HepG2 (cell line): ENCODE measurements at regions not wholly inside any gene's neighbourhood (a gene's known extent, or its start where the extent isn't known, plus 50 kb on each side); places are given as distances from the start of the nearest gene placed in this dataset.

Experiments used
- ATAC-seq: fragments of 200-7000 bp; cut with Tn5 transposase; 3 replicates; pipeline ENCODE4 v1.9.1; 2020; ENCODE audit warnings: mild to moderate bottlenecking, moderate library complexity
- BruUV-seq: library from RNA; stranded (reverse); fragments of 400-500 nt; replicated peaks from 2 replicates; lab custom pipeline; 2021; lab: Mats Ljungman, UMichigan
- CTCF ChIA-PET: fragments of 300-600 bp; formaldehyde crosslinking; extraction: SDS; loops from one replicate; lab custom pipeline; 2021; ENCODE audit warnings: low total read pairs, inconsistent platforms, low intra/inter-chr PET ratio; lab: Yijun Ruan, JAX
- POLR2A ChIA-PET: fragments of 350-600 bp; sonication (Branson Sonifier 250); formaldehyde crosslinking; loops from one replicate; lab custom pipeline; 2020; ENCODE audit warnings: antibody characterized with exemption, inconsistent platforms; lab: Yijun Ruan, JAX
- DNase-seq: peaks from one replicate; pipeline ENCODE4 v3.0.0-alpha.2; 2015; ENCODE audit warnings: low spot score
- FAIRE-seq: peaks from 3 replicates; lab custom pipeline; 2011; peaks lifted over from hg19 to GRCh38; lab: Jason Lieb, UNC
- H2AFZ ChIP-seq: one replicate; pipeline ENCODE4 v1.6.1; 2011; ENCODE audit warnings: low read length, inconsistent platforms
- H3K27ac ChIP-seq: fragments of 300-600 bp; 3 replicates; pipeline ENCODE4 v1.8.0; 2011; ENCODE audit warnings: mixed run types, mild to moderate bottlenecking, mixed read lengths, low read length, inconsistent platforms; ENCODE audit not compliant: insufficient read depth; ENCODE audit errors: extremely low read length
- H3K27me3 ChIP-seq, 2 experiments: fragments of 200-600 bp in 1 of 2; 2 replicates in 1 of 2; 3 replicates in 1 of 2; pipeline versions ENCODE4 v1.6.0 to v1.8.0; 2011; ENCODE audit warnings: low read length in 2 of 2, mild to moderate bottlenecking in 2 of 2, moderate library complexity in 2 of 2, inconsistent platforms in 1 of 2; ENCODE audit not compliant: insufficient read depth in 2 of 2, control insufficient read depth in 1 of 2
- H3K36me3 ChIP-seq, 2 experiments: fragments of 200-600 bp in 1 of 2; replicated peaks in 1 of 2; 2 replicates in 1 of 2; 3 replicates in 1 of 2; pipeline versions ENCODE4 v1.5.1 to v1.8.0; 2011; ENCODE audit warnings: low read length in 2 of 2, inconsistent platforms in 1 of 2; ENCODE audit not compliant: insufficient read depth in 2 of 2, control insufficient read depth in 1 of 2
- H3K4me1 ChIP-seq: 2 replicates; pipeline ENCODE4 v1.5.1; 2012; ENCODE audit warnings: low read length, inconsistent platforms; ENCODE audit not compliant: insufficient read depth
- H3K4me2 ChIP-seq: 2 replicates; pipeline ENCODE4 v1.6.0; 2011; ENCODE audit warnings: low read depth, low read length, inconsistent platforms
- H3K4me3 ChIP-seq, 3 experiments: fragments of 200-600 bp in 1 of 3; sonication (generic), shearing (Covaris generic) in 1 of 3; replicated peaks in 1 of 3; 2 replicates each; pipeline ENCODE4 v1.5.1; 2011 to 2016; ENCODE audit warnings: low read length in 3 of 3, inconsistent platforms in 2 of 3, low read depth in 2 of 3, mild to moderate bottlenecking in 2 of 3, control low read depth in 1 of 3, mixed read lengths in 1 of 3; ENCODE audit not compliant: insufficient read depth in 1 of 3
- H3K79me2 ChIP-seq: one replicate; pipeline ENCODE4 v1.6.1; 2011; ENCODE audit warnings: low read length, inconsistent platforms; ENCODE audit not compliant: insufficient read depth
- H3K9ac ChIP-seq: 2 replicates; pipeline ENCODE4 v1.6.0; 2011; ENCODE audit warnings: mild to moderate bottlenecking, low read depth, low read length, inconsistent platforms; ENCODE audit not compliant: insufficient read depth
- H3K9me3 ChIP-seq: 2 replicates; pipeline ENCODE4 v1.5.1; 2012; ENCODE audit warnings: mild to moderate bottlenecking, low read length
- H4K20me1 ChIP-seq: 2 replicates; pipeline ENCODE4 v1.6.0; 2011; ENCODE audit warnings: inconsistent platforms, mild to moderate bottlenecking, low read length, moderate library complexity; ENCODE audit not compliant: insufficient read depth
- BRF2 ChIP-seq: sonication (generic); formaldehyde crosslinking; IDR thresholded peaks from 2 replicates; pipeline ENCODE4 v1.8.1; 2022; ENCODE audit warnings: mild to moderate bottlenecking, missing genetic modification reagents
- GABPB1 ChIP-seq: IDR thresholded peaks from 2 replicates; pipeline ENCODE4 v1.6.1; 2016; ENCODE audit warnings: mild to moderate bottlenecking, missing genetic modification reagents, moderate library complexity, missing compliant biosample characterization
- GRHL1 ChIP-seq: sonication (generic); formaldehyde crosslinking; conservative IDR thresholded peaks from 2 replicates; pipeline ENCODE4 v1.8.0; 2022; ENCODE audit warnings: missing genetic modification reagents
- HOMEZ ChIP-seq: IDR thresholded peaks from 2 replicates; pipeline ENCODE4 v1.6.1; 2016; ENCODE audit warnings: low read depth
- RAD21 ChIP-seq: fragments of 450-650 bp; formaldehyde crosslinking; IDR thresholded peaks from 2 replicates; pipeline ENCODE4 v1.5.0; 2020; ENCODE audit warnings: mild to moderate bottlenecking
- ZC3H4 ChIP-seq: sonication (generic); formaldehyde crosslinking; IDR thresholded peaks from 2 replicates; pipeline ENCODE4 v1.4.0; 2020; ENCODE audit warnings: missing genetic modification reagents, borderline replicate concordance
- ZNF484 ChIP-seq: sonication (generic); formaldehyde crosslinking; IDR thresholded peaks from 2 replicates; pipeline ENCODE4 v1.5.1; 2020; ENCODE audit warnings: mild to moderate bottlenecking, low read depth, missing genetic modification reagents, borderline replicate concordance
- ZNF564 ChIP-seq: sonication (generic); formaldehyde crosslinking; IDR thresholded peaks from 2 replicates; pipeline ENCODE4 v1.8.1; 2023; ENCODE audit warnings: mild to moderate bottlenecking, missing genetic modification reagents
- ZNF574 ChIP-seq: sonication (generic); formaldehyde crosslinking; IDR thresholded peaks from 2 replicates; pipeline ENCODE4 v1.4.0; 2020; ENCODE audit warnings: missing genetic modification reagents
- ZUFSP ChIP-seq: sonication (generic); formaldehyde crosslinking; IDR thresholded peaks from 2 replicates; pipeline ENCODE4 v1.9.0; 2021; ENCODE audit warnings: missing genetic modification reagents, mild to moderate bottlenecking, borderline replicate concordance
- WGBS: methylation state at CpG from one replicate; pipeline ENCODE4 v1.1.6; 2017; ENCODE audit warnings: low lambda C conversion rate; 5-methylcytosine and 5-hydroxymethylcytosine counted together
- in situ Hi-C: cut with HindIII; loops from 2 replicates; pipeline ENCODE4 v1.10.0; 2017; ENCODE audit warnings: low pct_unique_long_range_greater_than_20kb; ENCODE audit not compliant: extremely low pct_ligation_motif_present
- intact Hi-C: fragments of 100-400 bp; cut with micrococcal nuclease; formaldehyde crosslinking; loops from one replicate; pipeline ENCODE4 v1.10.0; 2022; ENCODE audit not compliant: unreplicated experiment

- POLR2A ChIA-PET = no interaction called here
- Histone ChIP-seq H4K20me1 (no peaks in the 10 kb centered on the region), H3K27ac (no peak overlapping the region), H2AFZ (no peak overlapping the region), H3K4me2 (no peak overlapping the region), H3K9ac (no peak overlapping the region), H3K36me3 (no peaks in the 10 kb centered on the region), H3K79me2 (no peaks in the 10 kb centered on the region), H3K4me3 (no peak overlapping the region), H3K27me3 (peaks cover 0 to 33% of the 10 kb centered on the region in 2 experiments; a peak in 3 of 5 replicates), H3K4me1 (no peaks in the 10 kb centered on the region), H3K9me3 (no peaks in the 10 kb centered on the region)
- no TSS peak for BruUV-seq
- TF ChIP-seq ZNF484 (CRISPR knock-in tag) = no peak
- TF ChIP-seq ZNF574 (CRISPR knock-in tag) = no peak
- TF ChIP-seq GABPB1 (CRISPR knock-in tag) = no peak
- TF ChIP-seq ZC3H4 (CRISPR knock-in tag) = no peak
- TF ChIP-seq RAD21 (CRISPR knock-in tag) = no peak
- TF ChIP-seq BRF2 (CRISPR knock-in tag) = no peak
- TF ChIP-seq ZUFSP (CRISPR knock-in tag) = no peak
- TF ChIP-seq ZNF564 (CRISPR knock-in tag) = no peak
- no peak for TF ChIP-seq HOMEZ (CRISPR knock-in tag)
- TF ChIP-seq GRHL1 (CRISPR knock-in tag) = no peak
- no peak for FAIRE-seq
- intact Hi-C loops = no loop called here
- no peak for DNase-seq
- CTCF ChIA-PET = no interaction called here
- in situ Hi-C loops = no loop called here
- no peak for ATAC-seq
- 10% methylated on average over 13 of the region's 19 CpGs for WGBS
These were observed 198.6 kb downstream of the HAUS1 start for GRCh38 chr18:46302528-46303485.
